OCI-LY1 (cell line): ENCODE measurements at regions not wholly inside any gene's neighbourhood (a gene's known extent, or its start where the extent isn't known, plus 50 kb on each side); places are given as distances from the start of the nearest gene placed in this dataset.

Source experiments
- CTCF ChIP-seq: fragments of 200-600 bp; sonication (generic), shearing (Covaris generic); IDR thresholded peaks from 2 replicates; pipeline ENCODE4 v1.5.1; 2017; ENCODE audit warnings: mild to moderate bottlenecking, antibody characterized with exemption, low read length, moderate library complexity, mixed read lengths
- EZH2 ChIP-seq: fragments of 200-600 bp; sonication (generic), shearing (Covaris generic); IDR thresholded peaks from 2 replicates; pipeline ENCODE4 v1.8.0; 2017; ENCODE audit warnings: borderline replicate concordance, mixed run types, mild to moderate bottlenecking, antibody characterized with exemption, low read length, moderate library complexity, mixed read lengths

- no peak for TF ChIP-seq CTCF
- TF ChIP-seq EZH2 = no peak
Observed at GRCh38 chr6:16057446-16057845, 71.4 kb upstream of the MYLIP start.
